ENCODE measurements at regions not wholly inside any gene's neighbourhood (a gene's known extent, or its start where the extent isn't known, plus 50 kb on each side); places are given as distances from the start of the nearest gene placed in this dataset.

GRCh38 chr2:75309596-75310463 lies 110.5 kb upstream of the TACR1 start:
- BruUV-seq (replicated peaks): no TSS peak
- TF ChIP-seq CTCF (conservative IDR thresholded peaks at IDR 0.05) (no peak), EZH2 (IDR thresholded peaks at IDR 0.05; ENCODE audit: low read depth) (no peak)
- Histone ChIP-seq H4K20me1 (ENCODE audit: insufficient read depth) (no peaks in the 10 kb centered on the region), H3K9me3 (ENCODE audit: insufficient read depth, low read depth) (no peaks in the 10 kb centered on the region), H3K9me2 (ENCODE audit: insufficient read depth) (no peaks in the 10 kb centered on the region), H3K27ac (no peak overlapping the region), H3K4me3 (no peak overlapping the region), H3K4me2 (no peak overlapping the region), H3F3A (ENCODE audit: insufficient read depth, low read depth) (peaks cover 4% of the 10 kb centered on the region; the same call in 1 of the 2 replicates), H2AFZ (no peak overlapping the region), H3K4me1 (replicated peaks; ENCODE audit: insufficient read depth) (0 out of 2 replicates have a peak, but pooled peaks cover 5% of the 10 kb centered on the region), H3K79me2 (ENCODE audit: low read depth) (no peaks in the 10 kb centered on the region), H3K36me3 (ENCODE audit: low read depth) (no peaks in the 10 kb centered on the region), H3K27me3 (ENCODE audit: insufficient read depth, low read depth) (no peaks in the 10 kb centered on the region)
- CTCF ChIA-PET: no interaction called here
- intact Hi-C loops (cut with micrococcal nuclease; ENCODE audit: unreplicated experiment): no loop called here
- DNase-seq: no peak
- POLR2A ChIA-PET (ENCODE audit: unreplicated experiment): no interaction called here

GRCh38 chr2:75303227-75303626 lies 103.9 kb upstream of the TACR1 start:
- H3K9me3 ChIP-seq (ENCODE audit: insufficient read depth, low read depth): no peaks in the 10 kb centered on the region
- H3K4me1 ChIP-seq (replicated peaks; ENCODE audit: insufficient read depth): no peaks in the 10 kb centered on the region
- TF ChIP-seq CTCF (conservative IDR thresholded peaks at IDR 0.05) (no peak), EZH2 (IDR thresholded peaks at IDR 0.05; ENCODE audit: low read depth) (no peak)
- no peak overlapping the region for H3K27ac ChIP-seq
- ChIA-PET CTCF (no interaction called here), POLR2A (ENCODE audit: unreplicated experiment) (no interaction called here)
- no peak overlapping the region for H3K4me2 ChIP-seq
- BruUV-seq (replicated peaks): no TSS peak
- intact Hi-C loops (cut with micrococcal nuclease; ENCODE audit: unreplicated experiment): no loop called here
- H3K79me2 ChIP-seq (ENCODE audit: low read depth): no peaks in the 10 kb centered on the region
- no peak overlapping the region for H2AFZ ChIP-seq
- no peaks in the 10 kb centered on the region for H3K36me3 ChIP-seq (ENCODE audit: low read depth)
- no peak overlapping the region for H3K4me3 ChIP-seq
- no peaks in the 10 kb centered on the region for H3K9me2 ChIP-seq (ENCODE audit: insufficient read depth)
- no peaks in the 10 kb centered on the region for H3K27me3 ChIP-seq (ENCODE audit: insufficient read depth, low read depth)
- H4K20me1 ChIP-seq (ENCODE audit: insufficient read depth): no peaks in the 10 kb centered on the region
- no peaks in the 10 kb centered on the region for H3F3A ChIP-seq (ENCODE audit: insufficient read depth, low read depth)
- DNase-seq: no peak

GRCh38 chr2:75294362-75294761 lies 95.0 kb upstream of the TACR1 start:
- H3K4me1 ChIP-seq (replicated peaks; ENCODE audit: insufficient read depth): no peaks in the 10 kb centered on the region
- H4K20me1 ChIP-seq (ENCODE audit: insufficient read depth): no peaks in the 10 kb centered on the region
- H3F3A ChIP-seq (ENCODE audit: insufficient read depth, low read depth): no peaks in the 10 kb centered on the region
- H3K4me2 ChIP-seq: no peak overlapping the region
- ChIA-PET POLR2A (ENCODE audit: unreplicated experiment) (no interaction called here), CTCF (no interaction called here)
- intact Hi-C loops (cut with micrococcal nuclease; ENCODE audit: unreplicated experiment): no loop called here
- no peak overlapping the region for H2AFZ ChIP-seq
- H3K27me3 ChIP-seq (ENCODE audit: insufficient read depth, low read depth): no peaks in the 10 kb centered on the region
- no peak for DNase-seq
- TF ChIP-seq CTCF (conservative IDR thresholded peaks at IDR 0.05): no peak
- TF ChIP-seq EZH2 (IDR thresholded peaks at IDR 0.05; ENCODE audit: low read depth): no peak
- no peak overlapping the region for H3K27ac ChIP-seq
- H3K9me2 ChIP-seq (ENCODE audit: insufficient read depth): no peaks in the 10 kb centered on the region
- no TSS peak for BruUV-seq (replicated peaks)
- no peaks in the 10 kb centered on the region for H3K9me3 ChIP-seq (ENCODE audit: insufficient read depth, low read depth)
- no peak overlapping the region for H3K4me3 ChIP-seq
- no peaks in the 10 kb centered on the region for H3K79me2 ChIP-seq (ENCODE audit: low read depth)
- no peaks in the 10 kb centered on the region for H3K36me3 ChIP-seq (ENCODE audit: low read depth)

All from PC-9 (cell line).